GM23248 (cell line): ENCODE measurements at regions not wholly inside any gene's neighbourhood (a gene's known extent, or its start where the extent isn't known, plus 50 kb on each side); places are given as distances from the start of the nearest gene placed in this dataset.

Experiments used
- DNase-seq: peaks from one replicate; pipeline ENCODE4 v3.0.0-alpha.2; 2015
- H2AFZ ChIP-seq: fragments of 200-600 bp; sonication (generic); 2 replicates; pipeline ENCODE4 v1.6.1; 2016; ENCODE audit warnings: antibody characterized with exemption
- H3F3A ChIP-seq: fragments of 200-600 bp; sonication (generic); 2 replicates; pipeline ENCODE4 v1.6.1; 2016; ENCODE audit warnings: mild to moderate bottlenecking, antibody characterized with exemption, mixed run types; ENCODE audit not compliant: insufficient read depth
- H3K27ac ChIP-seq: fragments of 200-600 bp; sonication (generic); 2 replicates; pipeline ENCODE4 v1.5.1; 2016; ENCODE audit warnings: mild to moderate bottlenecking
- H3K27me3 ChIP-seq: fragments of 200-600 bp; sonication (generic); replicated peaks from 2 replicates; pipeline ENCODE4 v1.6.1; 2016; ENCODE audit warnings: mild to moderate bottlenecking; ENCODE audit not compliant: insufficient read depth
- H3K36me3 ChIP-seq: fragments of 200-600 bp; sonication (generic); 2 replicates; pipeline ENCODE4 v1.6.1; 2016; ENCODE audit warnings: low read depth, mild to moderate bottlenecking
- H3K4me1 ChIP-seq: fragments of 200-600 bp; sonication (generic); 2 replicates; pipeline ENCODE4 v1.6.1; 2016; ENCODE audit warnings: mild to moderate bottlenecking; ENCODE audit not compliant: insufficient read depth
- H3K4me2 ChIP-seq: fragments of 200-600 bp; sonication (generic); one replicate; pipeline ENCODE4 v1.6.1; 2016; ENCODE audit warnings: mild to moderate bottlenecking; ENCODE audit not compliant: unreplicated experiment
- H3K4me3 ChIP-seq: fragments of 200-600 bp; sonication (generic); 2 replicates; pipeline ENCODE4 v1.5.1; 2016; ENCODE audit warnings: mild to moderate bottlenecking
- H3K79me2 ChIP-seq: fragments of 200-600 bp; sonication (generic); 2 replicates; pipeline ENCODE4 v1.6.1; 2016; ENCODE audit warnings: mild to moderate bottlenecking; ENCODE audit not compliant: insufficient read depth
- H3K9ac ChIP-seq: fragments of 200-600 bp; sonication (generic); 2 replicates; pipeline ENCODE4 v1.6.1; 2016; ENCODE audit warnings: mild to moderate bottlenecking
- H3K9me2 ChIP-seq: fragments of 200-600 bp; sonication (generic); 2 replicates; pipeline ENCODE4 v1.6.1; 2016; ENCODE audit warnings: mixed run types, mild to moderate bottlenecking, moderate library complexity; ENCODE audit not compliant: insufficient read depth
- H3K9me3 ChIP-seq: fragments of 200-600 bp; sonication (generic); one replicate; pipeline ENCODE4 v1.6.1; 2017; ENCODE audit warnings: low read depth
- H4K20me1 ChIP-seq: fragments of 200-600 bp; sonication (generic); 2 replicates; pipeline ENCODE4 v1.6.0; 2016; ENCODE audit not compliant: insufficient read depth
- EZH2 ChIP-seq: fragments of 200-600 bp; sonication (generic); IDR thresholded peaks from 2 replicates; pipeline ENCODE4 v1.6.1; 2018; ENCODE audit warnings: antibody characterized with exemption, mild to moderate bottlenecking; ENCODE audit not compliant: insufficient read depth, poor library complexity, severe bottlenecking
- EZH2phosphoT487 ChIP-seq: fragments of 200-600 bp; sonication (generic); IDR thresholded peaks from 2 replicates; pipeline ENCODE4 v1.6.1; 2018; ENCODE audit warnings: antibody characterized with exemption, moderate library complexity, mild to moderate bottlenecking, low read depth; ENCODE audit not compliant: insufficient read depth
- WGBS, 2 experiments: methylation state at CpG; one replicate each; pipeline ENCODE4 v1.1.6; 2015 to 2017; ENCODE audit warnings: low lambda C conversion rate in 2 of 2, low coverage in 1 of 2; ENCODE audit errors: missing lambda C conversion rate in 2 of 2; 5-methylcytosine and 5-hydroxymethylcytosine counted together
- in situ Hi-C: fragments of 300-500 bp; cut with MboI; formaldehyde crosslinking; loops from 2 replicates; pipeline ENCODE4 v1.15.0; 2020

GRCh38 chr10:63773106-63773505 lies 251.9 kb downstream of the REEP3 start:
- Histone ChIP-seq H3K79me2 (no peaks in the 10 kb centered on the region), H3K9me2 (no peaks in the 10 kb centered on the region), H3K4me3 (no peak overlapping the region), H3K27me3 (peaks cover 9% of the 10 kb centered on the region), H3K27ac (no peak overlapping the region), H2AFZ (no peak overlapping the region), H3K4me2 (no peak overlapping the region), H4K20me1 (no peaks in the 10 kb centered on the region), H3K9ac (no peak overlapping the region), H3F3A (no peaks in the 10 kb centered on the region), H3K36me3 (no peaks in the 10 kb centered on the region), H3K9me3 (no peaks in the 10 kb centered on the region), H3K4me1 (no peaks in the 10 kb centered on the region)
- 52 to 61% methylated on average over 1 of the region's 1 CpG for WGBS, 2 experiments
- in situ Hi-C loops = no loop called here
- DNase-seq = no peak
- no peak for TF ChIP-seq EZH2phosphoT487
- no peak for TF ChIP-seq EZH2

DNA sequence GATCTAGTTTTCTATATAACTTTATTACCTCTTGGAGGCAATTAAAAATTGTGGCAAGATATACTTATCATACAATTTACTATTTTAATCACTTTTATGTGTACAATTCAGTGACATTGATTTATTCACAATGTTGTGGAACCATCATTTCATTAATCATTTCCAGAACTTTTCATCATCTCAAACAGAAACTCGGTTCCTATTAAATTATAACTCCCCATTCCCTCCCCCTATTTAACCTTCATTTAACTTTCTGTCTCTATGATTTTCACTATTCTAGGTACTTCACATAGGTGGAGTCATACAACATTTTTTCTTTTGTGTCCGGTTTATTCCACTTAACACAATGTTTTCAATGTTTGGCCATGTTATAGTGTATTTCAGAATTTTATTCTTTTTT lies 252.8 kb downstream of the REEP3 start:
- Histone ChIP-seq H3K4me3 (no peak overlapping the region), H3K9me3 (no peaks in the 10 kb centered on the region), H3K36me3 (no peaks in the 10 kb centered on the region), H3K27ac (no peak overlapping the region), H3K4me2 (no peak overlapping the region), H3K27me3 (peaks cover 9% of the 10 kb centered on the region), H3K4me1 (no peaks in the 10 kb centered on the region), H3F3A (no peaks in the 10 kb centered on the region), H2AFZ (no peak overlapping the region), H3K79me2 (no peaks in the 10 kb centered on the region), H3K9me2 (no peaks in the 10 kb centered on the region), H4K20me1 (no peaks in the 10 kb centered on the region), H3K9ac (no peak overlapping the region)
- in situ Hi-C loops = no loop called here
- DNase-seq = no peak
- TF ChIP-seq EZH2phosphoT487 (no peak), EZH2 (no peak)
- WGBS, 2 experiments = 47 to 48% methylated on average over 2 of the region's 2 CpGs

- Histone ChIP-seq H3K79me2 (no peaks in the 10 kb centered on the region), H2AFZ (no peak overlapping the region), H3K9me2 (no peaks in the 10 kb centered on the region), H3K4me3 (no peak overlapping the region), H3F3A (no peaks in the 10 kb centered on the region), H3K9ac (no peak overlapping the region), H3K9me3 (no peaks in the 10 kb centered on the region), H3K27ac (no peak overlapping the region), H3K27me3 (peaks cover 20% of the 10 kb centered on the region), H4K20me1 (no peaks in the 10 kb centered on the region), H3K36me3 (no peaks in the 10 kb centered on the region), H3K4me1 (no peaks in the 10 kb centered on the region), H3K4me2 (no peak overlapping the region)
- no peak for DNase-seq
- in situ Hi-C loops = no loop called here
- WGBS, 2 experiments = 66% methylated on average over 3 of the region's 3 CpGs
- TF ChIP-seq EZH2phosphoT487 = no peak
- no peak for TF ChIP-seq EZH2
Measured at GRCh38 chr10:63780101-63780500, 258.9 kb downstream of the REEP3 start.

GRCh38 chr10:63781226-63781625 lies 260.0 kb downstream of the REEP3 start:
- no peaks in the 10 kb centered on the region for H4K20me1 ChIP-seq
- no peak overlapping the region for H3K4me2 ChIP-seq
- no peak for DNase-seq
- peaks cover 17% of the 10 kb centered on the region; the same call in 1 of the 2 replicates for H3K27me3 ChIP-seq
- no peak overlapping the region for H3K4me3 ChIP-seq
- no peak overlapping the region for H2AFZ ChIP-seq
- no peaks in the 10 kb centered on the region for H3K4me1 ChIP-seq
- no peaks in the 10 kb centered on the region for H3K36me3 ChIP-seq
- no peaks in the 10 kb centered on the region for H3K9me2 ChIP-seq
- H3K79me2 ChIP-seq = no peaks in the 10 kb centered on the region
- H3K9me3 ChIP-seq = no peaks in the 10 kb centered on the region
- no peaks in the 10 kb centered on the region for H3F3A ChIP-seq
- no peak overlapping the region for H3K9ac ChIP-seq
- H3K27ac ChIP-seq = no peak overlapping the region
- WGBS, 2 experiments = 78 to 80% methylated on average over 3 of the region's 3 CpGs
- no peak for TF ChIP-seq EZH2
- no peak for TF ChIP-seq EZH2phosphoT487
- in situ Hi-C loops = no loop called here

DNA sequence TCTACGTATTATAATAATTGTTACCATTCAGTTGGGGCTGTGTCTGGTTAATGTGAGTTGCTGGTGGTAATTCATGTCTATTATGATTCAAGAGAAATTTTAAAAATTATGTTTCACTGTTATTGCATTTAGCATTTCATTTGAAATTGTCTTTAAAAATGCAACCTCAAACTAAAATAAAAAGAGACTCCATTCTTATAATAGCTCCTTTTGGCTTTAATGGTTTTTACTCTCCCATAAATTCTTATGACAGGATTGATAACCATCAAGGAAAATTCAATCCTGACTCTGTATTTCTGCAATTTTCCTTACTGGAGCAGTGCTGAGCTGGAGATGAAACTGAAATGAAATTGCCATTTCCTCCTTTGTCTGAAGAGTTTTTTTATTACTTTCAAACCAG lies 262.7 kb downstream of the REEP3 start:
- Histone ChIP-seq H3K79me2 (no peaks in the 10 kb centered on the region), H3K4me3 (no peak overlapping the region), H3K27me3 (peaks cover 11% of the 10 kb centered on the region; the same call in 1 of the 2 replicates), H2AFZ (no peak overlapping the region), H3K9ac (no peak overlapping the region), H3F3A (no peaks in the 10 kb centered on the region), H3K9me2 (no peaks in the 10 kb centered on the region), H3K36me3 (no peaks in the 10 kb centered on the region), H3K4me2 (no peak overlapping the region), H3K4me1 (no peaks in the 10 kb centered on the region), H3K9me3 (no peaks in the 10 kb centered on the region), H3K27ac (no peak overlapping the region), H4K20me1 (no peaks in the 10 kb centered on the region)
- DNase-seq = no peak
- TF ChIP-seq EZH2 (no peak), EZH2phosphoT487 (no peak)
- in situ Hi-C loops = no loop called here
- 63 to 65% methylated on average over 1 of the region's 1 CpG for WGBS, 2 experiments
